GM21737 (cell line): ENCODE measurements at regions not wholly inside any gene's neighbourhood (a gene's known extent, or its start where the extent isn't known, plus 50 kb on each side); places are given as distances from the start of the nearest gene placed in this dataset.
"Not testable (repeated sequence)": the region's sequence is repeated elsewhere in the genome, so short reads cannot be mapped to it uniquely, and the experiment has no call there.

Source experiments
- ATAC-seq: cut with Tn5 transposase; IDR thresholded peaks from one replicate; pipeline ENCODE4 v1.9.1; 2021; ENCODE audit warnings: mild to moderate bottlenecking, moderate library complexity; ENCODE audit not compliant: unreplicated experiment

GRCh38 chr19:37303591-37304171, 67.2 kb upstream of the ZNF527 start:
- no peak for ATAC-seq

GRCh38 chr19:37304190-37304883, 66.6 kb upstream of the ZNF527 start:
- no peak for ATAC-seq

GRCh38 chr19:37304884-37305255, 66.0 kb upstream of the ZNF527 start:
- ATAC-seq, result no peak

- no peak for ATAC-seq
These were observed 64.4 kb upstream of the ZNF527 start for GRCh38 chr19:37306383-37306963.

- ATAC-seq, result no peak
These were observed 60.9 kb upstream of the ZNF527 start for GRCh38 chr19:37309834-37310575.

GRCh38 chr19:37312531-37313334, 58.2 kb upstream of the ZNF527 start:
- ATAC-seq, result not testable (repeated sequence)

GRCh38 chr19:37313335-37313627, 57.6 kb upstream of the ZNF527 start:
- no peak for ATAC-seq

GRCh38 chr19:37317403-37318209, 53.3 kb upstream of the ZNF527 start:
- ATAC-seq, result peak; percentile 97

- ATAC-seq, result not testable (repeated sequence)
These were observed 49.9 kb upstream of the ZNF527 start for GRCh38 chr19:37320988-37321387.
